ENCODE measurements at regions not wholly inside any gene's neighbourhood (a gene's known extent, or its start where the extent isn't known, plus 50 kb on each side); places are given as distances from the start of the nearest gene placed in this dataset.

GRCh38 chr19:31529121-31529520 lies 179.9 kb upstream of the TSHZ3 start:
- TF ChIP-seq CTCF (IDR thresholded peaks at IDR 0.05; ENCODE audit: insufficient read depth, low read depth, low read length) (no peak), EZH2 (IDR thresholded peaks at IDR 0.05; ENCODE audit: insufficient read depth, low read length) (no peak)

Data from astrocyte (in vitro differentiated cells and primary cell).